ENCODE measurements at regions not wholly inside any gene's neighbourhood (a gene's known extent, or its start where the extent isn't known, plus 50 kb on each side); places are given as distances from the start of the nearest gene placed in this dataset.

DNA sequence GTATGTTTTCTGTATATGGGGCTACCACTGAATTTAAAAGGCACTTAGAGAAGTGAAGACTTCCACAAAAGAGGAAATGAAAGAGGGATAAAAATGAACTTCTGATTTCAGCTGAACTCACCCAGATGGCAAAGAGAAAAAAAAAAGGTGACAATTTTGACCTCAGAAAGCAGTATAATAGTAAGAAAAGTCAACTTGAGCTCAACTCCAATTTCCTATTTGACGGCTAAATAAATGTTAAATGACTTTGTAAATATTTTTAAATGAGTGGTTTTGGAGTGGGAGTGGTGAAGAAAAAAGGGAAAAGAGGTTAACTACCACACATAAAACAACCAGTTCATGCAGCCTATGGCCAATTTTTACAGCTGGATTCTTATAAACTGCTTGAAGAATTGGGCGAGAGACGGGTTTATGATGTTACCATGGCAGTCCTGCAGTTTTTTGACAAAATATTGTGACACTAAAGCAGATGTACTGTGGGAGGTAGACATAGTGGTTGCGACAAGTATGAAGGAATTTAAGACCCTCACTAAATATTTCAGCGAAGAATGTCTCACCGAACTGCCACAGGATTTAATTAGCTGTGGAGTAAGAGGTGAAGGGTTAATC is 49.8 kb upstream of the ADTRP start:
- TF ChIP-seq, protein P1, sequence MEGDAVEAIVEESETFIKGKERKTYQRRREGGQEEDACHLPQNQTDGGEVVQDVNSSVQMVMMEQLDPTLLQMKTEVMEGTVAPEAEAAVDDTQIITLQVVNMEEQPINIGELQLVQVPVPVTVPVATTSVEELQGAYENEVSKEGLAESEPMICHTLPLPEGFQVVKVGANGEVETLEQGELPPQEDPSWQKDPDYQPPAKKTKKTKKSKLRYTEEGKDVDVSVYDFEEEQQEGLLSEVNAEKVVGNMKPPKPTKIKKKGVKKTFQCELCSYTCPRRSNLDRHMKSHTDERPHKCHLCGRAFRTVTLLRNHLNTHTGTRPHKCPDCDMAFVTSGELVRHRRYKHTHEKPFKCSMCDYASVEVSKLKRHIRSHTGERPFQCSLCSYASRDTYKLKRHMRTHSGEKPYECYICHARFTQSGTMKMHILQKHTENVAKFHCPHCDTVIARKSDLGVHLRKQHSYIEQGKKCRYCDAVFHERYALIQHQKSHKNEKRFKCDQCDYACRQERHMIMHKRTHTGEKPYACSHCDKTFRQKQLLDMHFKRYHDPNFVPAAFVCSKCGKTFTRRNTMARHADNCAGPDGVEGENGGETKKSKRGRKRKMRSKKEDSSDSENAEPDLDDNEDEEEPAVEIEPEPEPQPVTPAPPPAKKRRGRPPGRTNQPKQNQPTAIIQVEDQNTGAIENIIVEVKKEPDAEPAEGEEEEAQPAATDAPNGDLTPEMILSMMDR (IDR thresholded peaks at IDR 0.05; ENCODE audit: insufficient read depth, low read depth, low read length), result no peak
- TF ChIP-seq EZH2 (IDR thresholded peaks at IDR 0.05; ENCODE audit: insufficient read depth, low read length), result no peak
